ENCODE measurements at regions not wholly inside any gene's neighbourhood (a gene's known extent, or its start where the extent isn't known, plus 50 kb on each side); places are given as distances from the start of the nearest gene placed in this dataset.
A peak's percentile ranks its signal among the peaks of the same experiment; 100 is the strongest.

DNA sequence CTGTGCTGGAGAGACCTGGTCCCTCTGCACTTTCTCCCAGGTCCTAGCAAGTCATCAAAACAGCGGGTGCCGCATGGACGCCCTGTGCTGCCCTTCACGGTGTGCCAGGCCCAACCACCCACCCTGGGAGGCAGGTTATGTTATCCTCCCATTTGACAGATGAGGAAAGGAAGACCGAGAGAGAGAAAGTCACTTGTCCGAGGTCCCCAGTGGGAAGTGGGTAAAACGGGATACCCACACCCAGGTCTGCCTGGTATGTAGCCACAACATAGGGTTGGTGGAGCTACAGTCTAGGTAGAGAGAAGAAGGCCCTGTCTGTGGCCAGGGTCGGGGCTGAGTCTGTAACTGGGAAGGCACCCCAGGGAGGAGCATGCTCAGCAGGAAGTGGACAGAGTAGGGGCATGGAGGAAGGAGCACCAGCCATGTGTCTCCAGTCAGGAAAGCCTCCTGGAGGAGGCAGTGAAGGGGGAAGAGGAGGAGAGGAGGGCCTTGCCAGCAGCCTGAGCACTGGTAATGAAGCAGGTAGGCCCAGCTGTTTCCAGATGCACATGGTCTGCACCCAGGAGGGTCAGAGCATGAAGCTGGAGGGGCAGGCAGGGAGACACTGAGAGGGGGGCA is 98.4 kb downstream of the ZFP36L2 start:
- DNase-seq: no peak

DNA sequence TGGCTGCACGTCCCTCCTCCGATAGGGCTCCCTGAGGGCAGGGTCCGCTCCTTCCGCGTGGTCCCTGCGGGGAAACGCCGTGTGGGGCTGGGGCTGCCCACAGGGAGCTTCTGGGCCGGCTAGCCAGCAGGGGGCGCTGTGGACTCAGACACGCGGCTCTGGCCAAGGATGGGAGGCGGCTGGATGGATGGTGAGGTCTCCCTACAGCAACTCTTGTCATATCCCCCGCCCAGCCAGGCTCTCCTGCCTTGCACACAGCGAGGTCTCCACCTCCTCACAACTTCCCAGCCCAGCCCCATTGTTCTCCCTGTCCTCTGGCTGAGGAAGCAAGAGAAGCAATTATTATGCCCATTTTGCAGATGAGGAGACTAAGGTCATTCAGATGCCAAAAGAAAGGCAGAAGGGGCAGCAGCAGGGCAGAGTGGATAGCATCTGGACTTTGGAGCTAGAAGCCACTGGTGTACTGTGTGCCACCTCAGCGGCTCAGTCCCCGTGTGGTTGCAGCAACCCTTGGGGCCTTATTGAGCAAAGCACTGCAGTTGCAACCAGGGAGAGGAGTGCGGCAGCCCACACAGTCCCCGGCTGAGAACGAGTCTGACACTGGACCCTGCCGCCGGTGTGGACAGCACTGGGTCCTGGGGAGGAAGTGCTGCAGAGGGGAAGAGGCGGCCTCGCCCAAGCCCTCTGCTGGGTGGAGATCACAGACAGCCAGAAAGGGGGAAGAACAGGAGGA is 99.0 kb downstream of the ZFP36L2 start:
- DNase-seq: no peak

DNA sequence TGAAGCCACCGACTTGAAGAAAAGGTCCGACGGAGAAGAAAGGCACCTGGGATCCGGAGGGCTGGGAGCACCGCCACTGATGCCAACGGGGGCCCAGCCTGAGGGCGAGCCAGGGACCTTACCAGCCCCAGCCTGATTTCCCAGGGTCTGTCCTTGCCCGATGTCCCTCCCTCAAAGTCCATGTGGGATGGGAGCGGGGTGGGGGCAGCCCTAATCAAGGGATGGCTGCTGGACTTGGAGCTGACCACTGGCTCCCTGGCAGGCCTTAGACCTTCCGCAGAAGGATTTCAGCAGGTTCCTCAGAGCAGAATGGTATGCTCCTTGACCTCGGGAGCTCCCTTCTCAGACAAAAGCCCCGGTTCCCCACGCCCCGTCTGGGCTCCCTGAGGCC is 99.6 kb downstream of the ZFP36L2 start:
- DNase-seq: no peak

DNA sequence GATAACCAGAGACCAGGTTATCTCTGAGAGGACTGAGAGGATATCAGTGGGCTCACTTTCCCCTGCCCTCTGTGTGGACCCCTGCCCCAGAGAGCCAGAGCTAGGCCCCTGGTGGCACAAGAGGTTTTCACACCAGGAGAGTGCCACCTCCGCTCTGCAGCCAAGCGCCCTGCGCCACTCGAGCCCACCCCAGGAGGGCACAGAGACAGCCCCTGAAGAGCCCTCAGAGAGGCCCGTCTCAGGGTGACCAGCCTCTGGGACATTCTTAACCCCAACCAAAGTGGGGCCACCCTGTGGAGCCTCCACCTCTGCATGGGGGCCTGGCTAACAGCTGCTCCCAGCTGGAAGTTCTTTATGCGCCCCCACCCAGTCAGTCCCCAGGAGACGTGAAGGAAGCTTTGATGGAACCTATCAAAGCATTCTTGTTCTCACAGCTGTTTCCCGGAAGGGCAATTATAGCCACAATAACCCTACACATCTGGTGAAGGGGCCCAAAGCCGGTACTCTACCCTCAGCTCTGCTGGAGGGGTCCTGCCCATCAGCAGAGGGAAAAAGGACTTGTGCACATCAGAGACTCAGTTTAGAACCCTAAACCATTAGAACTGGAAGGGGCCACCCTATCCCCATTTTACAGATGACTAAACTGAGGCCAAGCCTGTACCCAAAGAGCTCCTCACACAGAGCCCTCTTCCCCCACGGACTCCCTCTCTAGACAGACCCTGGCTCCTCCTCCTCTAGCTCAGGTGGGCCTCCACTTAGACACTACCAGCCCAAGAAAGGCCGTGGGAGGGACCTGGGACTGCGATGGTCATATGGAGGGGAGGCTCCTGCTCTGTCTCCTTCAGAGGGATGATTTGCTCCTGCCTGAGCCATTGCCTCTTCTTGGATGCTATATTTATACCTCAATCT is 101.1 kb downstream of the ZFP36L2 start:
- DNase-seq: no peak

DNA sequence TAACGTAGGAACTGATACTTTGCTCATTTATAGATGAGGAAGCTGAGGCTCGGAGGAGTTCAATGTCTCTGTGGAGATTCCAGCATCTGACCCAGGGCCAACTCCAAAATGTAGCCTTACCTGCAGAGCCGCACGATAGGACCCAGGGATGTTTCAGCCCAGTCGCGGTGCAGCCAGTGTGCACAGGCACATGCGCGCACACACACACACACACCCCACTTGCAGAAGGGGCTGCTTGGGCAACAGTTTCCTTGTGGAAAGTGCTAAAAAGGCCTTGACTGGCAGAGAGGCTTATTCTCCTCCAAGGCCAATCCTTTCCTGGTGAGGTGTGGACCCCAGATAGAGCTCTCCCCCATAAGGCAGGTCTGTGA is 101.7 kb downstream of the ZFP36L2 start:
- no peak for DNase-seq

DNA sequence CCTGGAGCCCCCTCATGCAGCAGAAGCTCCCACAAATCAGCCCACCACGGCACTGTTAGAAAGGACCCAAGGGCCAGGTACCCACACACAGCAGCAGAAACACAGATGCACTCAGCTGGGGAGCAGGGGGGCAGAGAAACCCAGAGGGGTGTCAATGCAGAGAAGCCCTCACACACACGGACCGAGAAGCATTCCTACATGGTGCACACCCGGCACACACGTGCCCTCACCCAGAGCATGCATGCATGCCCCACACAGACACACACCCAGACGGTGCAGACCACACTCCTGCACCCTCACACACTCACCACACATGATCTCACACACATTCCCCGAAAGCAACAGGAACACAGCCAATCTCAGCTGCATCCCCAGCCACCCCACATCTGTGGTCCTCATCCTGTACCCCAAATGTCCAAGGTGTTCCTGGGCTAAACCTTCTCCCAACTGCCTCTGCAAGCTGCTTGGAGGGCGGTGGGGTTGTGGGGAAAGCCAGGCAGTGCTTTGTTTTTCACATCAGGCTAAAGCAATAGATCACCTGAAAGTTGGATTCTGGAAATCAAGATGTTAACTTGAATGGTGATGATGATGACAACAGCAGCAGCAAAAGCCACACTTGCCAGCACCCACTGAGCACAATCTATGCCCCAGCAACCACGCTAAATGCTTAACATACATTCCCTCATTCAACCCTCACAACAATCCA is 102.3 kb downstream of the ZFP36L2 start:
- no peak for DNase-seq

DNA sequence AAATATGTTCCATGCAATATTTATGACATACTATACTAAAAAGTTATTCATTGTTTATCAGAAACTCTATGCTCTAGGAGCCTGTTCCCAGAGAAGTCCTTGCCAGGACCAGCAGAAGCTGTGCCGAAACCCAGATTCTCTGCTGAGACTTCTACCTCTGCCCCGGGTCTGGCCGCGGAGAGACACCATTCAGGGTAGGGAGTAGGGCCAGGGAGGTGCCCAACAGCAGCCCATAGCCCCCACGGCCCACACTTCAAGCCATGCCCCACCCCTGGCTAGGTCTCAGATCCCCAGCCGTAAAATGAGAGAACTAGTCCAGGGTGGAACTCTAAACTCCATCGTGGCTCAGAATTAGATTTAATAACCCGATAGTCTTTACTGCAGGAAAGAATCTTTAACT is 102.9 kb downstream of the ZFP36L2 start:
- no peak for DNase-seq

DNA sequence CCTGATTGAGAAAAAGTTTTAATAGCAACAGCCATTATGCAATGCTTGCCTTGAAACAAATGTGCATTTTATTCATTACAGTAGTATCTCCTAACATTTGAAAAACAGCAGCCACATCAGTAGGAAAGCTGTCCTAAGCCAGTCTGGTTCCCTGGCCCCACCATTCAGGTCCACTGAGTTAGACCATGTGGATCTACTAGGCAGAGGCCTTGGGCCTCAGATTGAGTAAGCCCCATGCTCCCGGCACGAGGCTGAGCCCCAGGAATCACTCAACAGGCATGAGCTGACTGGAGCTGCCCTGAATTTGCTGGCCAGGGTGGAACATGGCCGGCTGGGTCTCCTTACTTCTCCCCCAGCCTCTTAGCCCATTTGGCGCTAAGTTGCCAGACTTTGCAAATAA is 103.4 kb downstream of the ZFP36L2 start:
- DNase-seq: no peak

DNA sequence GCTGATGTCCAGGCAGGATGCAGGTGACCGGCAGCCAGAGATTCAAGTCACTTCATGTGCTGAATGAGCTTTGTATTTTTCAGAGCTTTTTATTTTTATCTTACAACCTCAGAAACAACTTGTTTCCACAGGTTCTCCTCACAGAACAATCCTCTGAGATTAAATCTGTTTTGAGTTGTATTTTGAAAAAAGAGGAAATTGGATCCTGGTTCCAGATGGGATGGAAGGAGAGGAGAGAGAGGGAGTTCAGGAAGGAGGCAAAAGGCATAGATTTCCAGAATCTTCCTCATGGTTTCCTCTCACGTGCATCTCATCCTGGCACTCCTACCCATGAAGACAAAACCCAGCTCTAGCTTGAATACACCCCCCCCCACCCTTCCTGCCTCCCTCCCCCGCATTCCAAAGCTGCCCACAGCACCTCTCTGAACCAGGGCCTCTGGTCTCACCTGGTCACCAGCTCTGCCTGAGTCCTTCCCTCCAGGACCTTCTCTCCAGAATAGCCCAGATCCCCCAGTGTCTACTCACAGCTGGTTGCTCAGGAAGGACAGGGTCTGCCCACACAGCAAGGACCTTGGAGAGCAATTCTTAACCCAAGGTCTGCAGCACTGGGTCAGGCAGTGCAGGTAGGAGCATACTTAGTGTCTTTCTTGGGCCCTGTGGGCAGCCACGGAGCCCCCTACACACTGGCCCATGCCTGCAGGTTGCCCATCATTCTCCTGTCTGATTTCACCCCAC is 104.7 kb downstream of the ZFP36L2 start:
- DNase-seq: no peak

DNA sequence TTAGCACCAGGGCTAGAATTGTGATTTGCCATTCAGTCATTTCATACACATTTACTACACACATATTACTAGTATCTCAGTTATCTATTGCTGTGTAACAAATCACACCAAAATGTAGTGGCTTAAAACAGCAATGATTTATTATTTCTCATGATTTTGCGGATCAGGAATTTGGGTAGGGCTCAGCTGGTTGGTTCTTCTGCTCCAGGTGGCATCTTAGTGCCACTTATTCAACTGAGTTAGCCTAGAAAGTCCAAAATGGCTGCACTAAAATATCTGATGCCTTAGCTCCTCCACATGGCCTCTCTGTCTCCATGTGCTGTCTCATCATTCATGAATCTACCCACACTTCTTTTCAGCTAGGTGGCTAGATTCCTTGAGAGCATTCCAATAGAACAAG is 107.1 kb downstream of the ZFP36L2 start:
- DNase-seq: no peak

DNA sequence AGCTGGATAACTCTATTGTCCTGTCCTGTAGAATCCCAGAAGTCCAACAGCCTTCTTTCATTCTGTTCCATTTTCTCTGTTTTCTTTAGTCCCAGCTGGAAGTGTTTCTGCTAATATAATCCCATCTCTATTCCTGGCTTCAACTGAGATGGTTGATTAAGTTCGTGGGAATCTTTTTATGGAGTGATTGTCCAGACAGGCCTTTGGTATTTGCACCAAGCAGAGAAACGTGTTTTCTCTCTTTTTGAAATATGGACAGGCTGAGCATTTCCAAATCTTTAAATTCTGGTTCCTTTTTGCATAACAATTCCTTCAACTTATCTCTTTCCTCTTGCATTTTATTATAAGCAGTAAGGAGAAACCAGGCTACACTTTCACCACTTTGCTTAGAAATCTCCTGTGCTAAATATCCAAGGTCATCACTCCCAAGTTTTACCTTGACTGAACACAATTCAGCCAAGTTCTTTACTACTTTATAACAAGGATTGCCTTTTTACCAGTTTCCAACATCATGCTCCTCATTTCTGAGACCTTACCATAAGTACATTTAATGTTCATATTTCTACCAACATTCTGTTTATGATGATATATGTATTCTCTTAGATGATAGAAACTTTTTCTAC is 108.8 kb downstream of the ZFP36L2 start:
- DNase-seq: no peak

DNA sequence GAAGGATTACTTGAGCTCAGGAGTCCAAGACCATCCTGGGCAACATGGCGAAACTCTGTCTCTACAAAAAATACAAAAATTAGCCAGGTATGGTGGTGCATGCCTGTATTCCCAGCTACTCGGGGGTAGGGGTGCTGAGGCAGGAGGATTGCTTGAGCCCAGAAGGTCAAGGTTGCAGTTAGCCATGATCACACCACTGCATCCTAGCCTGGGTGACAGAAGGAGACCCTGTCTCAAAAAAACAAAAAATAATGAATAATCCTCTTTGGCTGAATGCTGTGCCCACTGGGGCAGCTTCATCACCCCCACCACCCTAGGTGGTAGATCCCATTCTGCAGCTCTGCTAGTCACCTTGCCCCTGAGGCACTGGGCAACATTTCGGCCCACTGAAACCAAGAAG is 109.4 kb downstream of the ZFP36L2 start:
- no peak for DNase-seq

DNA sequence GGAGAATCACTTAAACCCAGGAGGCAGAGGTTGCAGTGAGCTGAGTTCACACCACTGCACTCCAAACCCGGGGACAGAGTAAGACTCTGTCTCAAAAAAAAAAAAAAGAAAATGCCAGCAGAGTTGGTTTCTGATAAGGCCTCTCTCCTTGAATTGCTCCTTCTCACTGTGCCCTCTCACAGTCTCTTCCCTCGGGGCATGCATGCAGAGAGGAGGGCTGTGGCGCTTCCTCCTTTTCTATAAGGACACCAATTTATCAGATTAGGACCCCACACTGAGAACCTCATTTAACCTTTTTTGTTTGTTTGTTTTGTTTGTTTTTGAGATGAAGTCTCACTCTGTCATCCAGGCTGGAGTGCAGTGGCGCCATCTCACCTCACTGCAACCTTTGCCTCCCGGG is 110.5 kb downstream of the ZFP36L2 start:
- no peak for DNase-seq

DNA sequence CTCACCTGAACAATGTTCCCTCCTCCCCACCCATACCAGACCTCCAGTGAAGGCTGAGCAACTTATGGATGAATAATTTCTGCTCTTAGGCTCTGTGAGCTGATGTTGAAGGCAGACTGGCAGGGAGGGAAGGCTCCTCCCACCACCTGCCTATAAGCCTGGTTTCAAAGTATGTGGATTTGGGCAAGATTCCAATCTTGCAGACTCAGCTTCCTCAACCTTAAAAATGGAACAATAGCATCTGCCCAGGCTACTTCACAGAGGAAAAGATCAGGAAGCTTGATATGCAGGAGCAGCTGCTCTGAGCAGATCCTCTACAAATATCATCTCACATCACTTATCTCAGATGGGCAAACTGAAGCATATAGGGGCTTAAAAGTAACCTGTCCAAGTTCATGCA is 112.2 kb downstream of the ZFP36L2 start:
- DNase-seq: no peak

DNA sequence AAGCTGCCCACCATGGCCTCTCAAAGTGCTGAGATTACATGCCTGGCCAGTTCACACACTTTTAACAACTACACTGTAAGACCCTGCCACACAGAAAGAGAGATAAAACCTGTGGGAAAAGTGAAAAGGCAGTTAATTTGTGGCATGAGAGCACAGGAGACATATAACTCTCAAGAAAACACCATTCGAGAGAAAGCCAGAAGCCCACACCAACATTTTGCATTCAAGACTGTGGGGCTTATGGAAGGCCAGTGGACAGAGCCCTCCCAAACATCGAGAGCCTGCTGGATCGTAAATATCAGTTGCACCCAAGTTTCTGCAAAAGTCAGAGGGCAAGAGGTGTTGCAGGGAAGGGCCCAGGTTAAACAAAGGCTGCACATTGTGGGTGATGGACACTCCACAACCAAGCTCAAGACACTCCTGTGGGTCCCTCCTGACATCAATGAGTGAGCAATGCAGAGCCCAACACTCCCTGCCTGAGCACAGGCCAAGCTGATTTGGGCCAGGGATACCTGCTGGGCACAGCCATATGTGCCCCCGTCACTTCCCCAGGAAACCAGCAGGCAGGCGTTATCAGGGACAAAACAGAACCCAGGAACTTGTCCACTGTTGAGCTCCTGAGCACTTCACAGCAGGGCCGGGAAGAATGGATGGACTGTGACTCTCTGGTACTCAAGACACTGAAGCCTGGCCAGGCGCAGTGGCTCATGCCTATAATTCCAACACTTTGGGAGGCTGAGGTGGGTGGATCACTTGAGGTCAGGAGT is 114.4 kb downstream of the ZFP36L2 start:
- DNase-seq: no peak

DNA sequence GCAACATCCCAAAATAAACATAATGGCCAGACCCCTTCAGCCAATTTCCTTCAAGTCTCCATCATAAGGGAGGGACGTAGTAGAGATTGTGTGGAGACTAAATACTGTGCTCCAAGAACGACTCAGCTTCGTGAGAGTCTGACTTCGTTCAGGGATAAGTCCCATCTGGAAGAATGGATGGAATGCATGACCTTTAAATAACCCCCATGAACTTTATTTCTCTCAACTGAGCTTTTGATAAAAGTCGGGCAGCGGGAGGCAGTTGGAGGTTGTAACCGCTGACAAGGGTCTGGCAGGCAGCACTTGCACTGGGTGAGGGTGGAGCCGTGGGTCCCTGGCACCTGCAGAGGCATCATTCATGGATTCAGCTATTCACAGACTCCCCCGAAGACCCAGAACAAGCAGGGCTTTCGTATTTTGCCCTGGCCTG is 115.9 kb downstream of the ZFP36L2 start:
- no peak for DNase-seq

DNA sequence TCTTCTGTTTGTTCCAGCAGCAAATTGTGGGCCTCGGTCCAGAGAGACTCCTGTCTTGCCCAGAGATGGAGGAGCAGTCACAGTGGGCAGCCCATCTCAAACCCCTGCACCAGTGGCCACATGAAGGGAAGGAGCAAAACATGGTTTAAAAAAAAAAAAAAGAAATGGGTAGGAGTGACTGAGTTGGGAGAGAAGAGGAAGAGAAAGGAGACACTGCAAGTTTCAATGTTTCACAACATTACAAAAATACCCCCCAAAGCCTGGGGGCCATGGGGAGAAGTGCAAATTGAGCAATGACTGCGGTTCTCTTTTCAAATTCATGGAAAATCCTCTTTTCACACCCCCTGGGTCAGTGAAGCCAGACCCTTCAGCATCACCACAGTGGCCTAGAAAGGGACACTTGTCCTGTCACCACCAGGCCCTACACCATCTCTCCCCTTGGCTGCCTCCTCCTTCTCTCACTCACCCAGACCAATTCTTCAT is 117.1 kb downstream of the ZFP36L2 start:
- DNase-seq: no peak

DNA sequence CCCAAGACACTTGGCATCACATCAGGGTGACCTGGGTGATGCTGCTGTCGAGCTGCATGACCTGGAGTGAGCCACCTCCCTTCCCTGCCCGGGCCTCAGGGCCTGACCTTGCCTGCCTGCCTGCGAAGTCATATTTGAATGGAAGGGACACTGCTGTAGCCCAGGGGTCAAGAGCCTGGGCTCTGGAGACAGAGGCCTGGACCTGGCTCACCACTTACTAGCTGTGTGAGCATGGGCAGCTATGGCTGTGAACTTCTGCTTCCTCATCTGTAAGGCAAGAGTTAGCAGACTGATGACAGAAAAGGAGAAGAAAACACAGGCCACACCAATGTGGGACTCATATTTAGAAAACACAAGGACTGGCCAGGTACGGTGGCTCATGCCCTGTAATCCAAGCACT is 118.7 kb downstream of the ZFP36L2 start:
- no peak for DNase-seq

DNA sequence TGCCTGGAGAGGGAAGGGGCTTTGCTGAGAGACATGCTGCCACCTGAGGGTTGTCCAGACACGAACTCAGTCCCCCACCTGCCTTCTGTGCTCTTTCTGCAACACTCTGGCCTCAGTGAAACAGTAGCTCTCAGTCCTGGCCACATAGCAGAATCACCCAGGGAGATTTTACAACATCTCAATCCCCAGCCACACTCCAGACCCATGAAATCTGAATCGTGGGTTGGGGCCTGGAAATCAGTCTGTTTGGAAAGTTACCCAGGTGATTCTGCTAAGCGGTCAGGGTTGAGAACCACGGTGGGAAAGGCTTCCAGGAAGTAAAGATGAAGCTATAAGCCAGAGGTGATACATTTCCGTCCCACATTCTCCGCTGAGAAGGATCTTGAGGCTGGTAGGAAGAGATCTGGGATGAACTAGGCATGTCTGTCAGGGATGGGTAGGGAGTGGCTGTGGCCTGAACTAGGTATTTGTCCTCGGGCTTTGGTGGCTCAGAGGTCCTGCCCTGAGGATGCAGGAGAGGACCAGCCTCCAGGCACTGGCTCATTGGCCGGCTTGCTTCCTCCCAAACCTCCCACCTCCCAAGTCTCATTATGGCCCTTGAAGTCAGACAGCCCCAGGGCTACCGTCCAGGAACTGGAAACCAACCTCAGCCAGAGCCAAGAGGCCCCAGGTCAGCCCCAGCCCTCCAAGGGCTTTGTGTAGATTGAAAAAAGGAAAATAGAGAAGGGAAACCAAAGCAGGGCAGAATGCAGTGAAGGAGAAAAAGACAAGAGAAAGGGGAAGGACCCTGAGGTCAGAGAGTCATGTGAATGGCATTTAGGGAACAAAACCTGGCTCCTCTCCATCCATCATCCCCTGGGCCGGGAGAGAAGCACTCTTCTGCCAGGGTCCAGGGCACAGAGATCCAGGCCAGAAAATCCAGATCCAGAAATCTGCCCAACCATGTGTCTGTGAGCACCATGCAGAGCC is 119.6 kb downstream of the ZFP36L2 start:
- DNase-seq: peak; percentile 27
